Neural cell (in vitro differentiated cells): ENCODE measurements at regions not wholly inside any gene's neighbourhood (a gene's known extent, or its start where the extent isn't known, plus 50 kb on each side); places are given as distances from the start of the nearest gene placed in this dataset.

Experiments used
- CTCF ChIP-seq: fragments of 450-650 bp; IDR thresholded peaks from 2 replicates; pipeline ENCODE4 v1.5.1; 2014; ENCODE audit warnings: antibody characterized with exemption, mild to moderate bottlenecking, moderate library complexity; ENCODE audit not compliant: poor library complexity, severe bottlenecking
- EP300 ChIP-seq: fragments of 450-650 bp; conservative IDR thresholded peaks from 2 replicates; pipeline ENCODE4 v1.6.1; 2014; ENCODE audit warnings: antibody characterized with exemption, mild to moderate bottlenecking, moderate library complexity; ENCODE audit not compliant: poor library complexity, severe bottlenecking
- EZH2 ChIP-seq: fragments of 200-600, 300-800 bp; shearing (Covaris generic), sonication (generic); IDR thresholded peaks from 2 replicates; pipeline ENCODE4 v1.6.1; 2014; ENCODE audit warnings: antibody characterized with exemption, low read length, borderline replicate concordance, mild to moderate bottlenecking; ENCODE audit not compliant: insufficient read depth, poor library complexity, severe bottlenecking
- RAD21 ChIP-seq: fragments of 450-650 bp; conservative IDR thresholded peaks from 2 replicates; pipeline ENCODE4 v1.6.1; 2014; ENCODE audit warnings: antibody characterized with exemption, mild to moderate bottlenecking, moderate library complexity

- no peak for TF ChIP-seq EZH2
- no peak for TF ChIP-seq EP300
- no peak for TF ChIP-seq CTCF
- no peak for TF ChIP-seq RAD21
Measured at GRCh38 chr20:22425344-22426295, 158.8 kb downstream of the FOXA2 start.
